ENCODE measurements at regions not wholly inside any gene's neighbourhood (a gene's known extent, or its start where the extent isn't known, plus 50 kb on each side); places are given as distances from the start of the nearest gene placed in this dataset.
"Not testable (repeated sequence)": the region's sequence is repeated elsewhere in the genome, so short reads cannot be mapped to it uniquely, and the experiment has no call there.

GRCh38 chr7:109659261-109659660 lies 1089.6 kb downstream of the DNAJB9 start:
- no peak for DNase-seq

GRCh38 chr7:109660401-109660800 lies 1090.7 kb downstream of the DNAJB9 start:
- DNase-seq, result no peak

DNA sequence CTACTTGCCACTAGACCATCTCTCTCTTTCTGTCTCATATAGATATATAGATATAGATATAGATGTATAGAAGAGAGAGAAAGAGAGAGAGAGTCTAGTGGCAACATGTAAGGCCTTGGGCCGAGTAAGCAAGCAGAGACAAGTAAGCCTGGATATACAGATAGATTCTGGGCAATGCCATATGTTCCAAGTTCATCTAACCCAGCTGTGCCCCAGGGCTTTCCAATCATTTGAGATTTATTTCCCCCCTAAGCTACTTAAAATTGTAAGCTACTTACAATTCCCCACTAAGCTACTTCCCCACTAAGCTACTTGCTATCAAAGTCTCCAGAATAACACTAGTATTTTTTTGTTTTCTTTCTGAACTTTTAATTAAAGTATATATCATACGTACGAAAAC lies 1094.1 kb downstream of the DNAJB9 start:
- no peak for DNase-seq

GRCh38 chr7:109687269-109687668 lies 1117.6 kb downstream of the DNAJB9 start:
- not testable (repeated sequence) for DNase-seq

DNA sequence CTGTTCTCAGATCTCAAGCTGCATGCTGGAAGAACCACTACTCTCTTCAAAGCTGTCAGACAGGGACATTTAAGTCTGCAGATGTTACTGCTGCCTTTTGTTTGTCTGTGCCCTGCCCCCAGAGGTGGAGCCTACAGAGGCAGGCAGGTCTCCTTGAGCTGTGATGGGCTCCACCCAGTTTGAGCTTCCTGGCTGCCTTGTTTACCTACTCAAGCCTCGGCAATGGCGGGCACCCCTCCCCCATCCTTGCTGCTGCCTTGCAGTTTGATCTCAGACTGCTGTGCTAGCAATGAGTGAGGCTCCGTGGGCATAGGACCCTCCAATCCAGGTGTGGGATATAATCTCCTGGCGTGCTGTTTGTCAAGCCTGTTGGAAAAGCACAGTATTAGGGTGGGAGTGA lies 1122.9 kb downstream of the DNAJB9 start:
- DNase-seq, result not testable (repeated sequence)

DNA sequence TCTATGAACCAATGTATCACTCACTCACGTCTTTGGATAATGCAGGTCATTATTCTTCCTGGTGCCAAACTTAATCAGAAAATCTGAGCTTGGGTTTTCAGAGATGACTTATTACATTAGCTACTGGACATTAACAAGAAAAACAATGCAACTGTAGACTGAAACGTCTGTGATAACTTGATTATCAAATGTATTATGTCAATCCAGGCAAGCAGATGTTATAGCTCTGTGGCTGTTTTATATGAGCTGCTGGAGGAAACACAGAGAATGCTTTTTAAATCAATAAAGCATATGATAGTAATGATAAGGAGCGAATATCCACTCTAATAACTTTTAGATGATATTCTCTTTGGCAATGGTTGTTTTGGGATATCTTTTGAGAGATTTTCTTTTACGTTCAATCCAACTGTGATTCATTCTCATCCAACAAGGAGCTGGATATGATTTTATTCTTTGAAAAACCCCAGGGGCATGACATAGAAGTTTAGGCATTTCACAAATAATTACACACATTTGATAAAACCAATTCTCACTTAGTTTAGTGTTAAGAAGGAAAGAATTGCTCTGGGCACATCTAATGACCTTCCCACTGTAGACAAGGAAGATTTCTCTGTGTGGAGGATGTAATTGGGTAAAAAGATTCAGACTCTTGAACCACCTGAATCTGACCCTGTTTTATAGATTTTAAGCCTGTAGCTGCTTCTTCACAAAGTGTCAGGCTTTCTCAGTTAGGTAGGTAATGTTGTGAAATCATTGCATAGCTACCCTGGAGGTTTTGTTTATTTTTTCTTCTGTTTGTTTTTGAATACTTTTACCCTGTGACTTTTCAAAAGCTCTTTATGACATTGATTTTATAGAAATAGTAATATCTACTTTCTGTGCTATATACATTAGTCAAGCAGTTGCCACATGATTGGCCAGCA lies 1124.7 kb downstream of the DNAJB9 start:
- DNase-seq, result no peak

- no peak for DNase-seq
Observed at GRCh38 chr7:109695419-109695818, 1125.7 kb downstream of the DNAJB9 start.

DNA sequence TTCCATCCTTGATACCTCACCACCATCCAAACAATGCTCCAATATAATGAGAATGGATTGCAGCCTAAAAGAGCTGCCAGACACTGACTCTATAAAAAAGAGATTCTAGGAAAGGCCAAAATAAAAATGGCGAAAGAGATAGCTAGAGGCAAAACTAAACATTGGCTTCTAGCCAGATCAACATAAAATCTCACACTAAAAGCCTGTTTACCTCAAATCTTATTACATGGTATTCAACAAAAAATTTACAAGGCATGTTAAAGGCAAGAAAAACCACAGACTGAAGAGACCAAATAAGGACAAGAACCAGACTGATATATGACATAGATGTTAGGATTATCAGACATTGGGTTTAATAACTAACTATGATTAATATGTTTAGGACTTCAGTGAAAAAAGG lies 1127.0 kb downstream of the DNAJB9 start:
- no peak for DNase-seq

GRCh38 chr7:109699661-109700060 lies 1130.0 kb downstream of the DNAJB9 start:
- DNase-seq, result no peak

DNA sequence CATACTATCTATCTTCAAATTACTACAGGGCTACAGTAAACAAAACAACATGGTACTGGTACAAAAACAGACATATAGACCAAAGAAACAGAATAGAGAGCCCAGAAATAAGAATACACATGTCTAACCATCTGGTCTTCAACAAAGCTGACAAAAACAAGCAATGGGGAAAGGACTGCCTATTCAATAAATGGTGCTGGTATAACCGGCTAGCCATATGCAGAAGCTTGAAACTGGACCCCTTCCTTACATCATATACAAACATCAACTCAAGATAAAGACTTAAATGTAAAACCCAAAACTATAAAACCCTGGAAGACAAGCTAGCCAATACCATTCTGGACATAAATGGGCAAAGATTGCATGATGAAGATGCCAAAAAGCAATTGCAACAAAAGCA lies 1143.7 kb downstream of the DNAJB9 start:
- DNase-seq, result no peak

DNA sequence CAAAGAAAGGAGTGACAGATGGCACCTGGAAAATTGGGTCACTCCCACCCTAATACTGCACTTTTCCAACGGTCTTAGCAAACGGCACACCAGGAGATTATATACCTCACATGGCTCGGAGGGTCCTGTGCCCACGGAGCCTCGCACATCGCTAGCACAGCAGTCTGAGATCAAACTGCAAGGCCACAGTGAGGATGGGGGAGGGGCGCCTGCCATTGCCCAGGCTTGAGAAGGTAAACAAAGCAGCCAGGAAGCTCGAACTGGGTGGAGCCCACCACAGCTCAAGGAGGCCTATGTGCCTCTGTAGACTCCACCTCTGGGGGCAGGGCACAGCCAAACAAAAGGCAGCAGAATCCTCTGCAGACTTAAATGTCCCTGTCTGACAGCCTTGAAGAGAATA lies 1149.7 kb downstream of the DNAJB9 start:
- not testable (repeated sequence) for DNase-seq

DNA sequence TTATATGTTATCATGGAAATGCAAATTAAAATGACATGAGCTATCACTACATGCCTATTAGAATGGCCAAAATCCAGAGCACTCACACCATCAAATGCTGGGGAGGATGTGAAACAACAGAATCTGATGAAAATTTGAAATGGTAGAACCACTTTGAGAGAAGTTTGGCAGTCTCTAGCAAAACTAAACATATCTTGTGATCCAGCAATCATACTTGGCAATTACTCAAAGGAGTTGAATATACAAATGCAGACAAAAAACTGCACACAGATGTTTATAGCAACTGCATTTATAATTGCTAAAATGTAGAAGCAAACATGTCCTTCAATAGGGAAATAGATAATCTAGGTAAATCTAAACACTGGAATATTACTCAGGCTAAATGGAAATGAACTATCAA lies 1164.9 kb downstream of the DNAJB9 start:
- no peak for DNase-seq

- no peak for DNase-seq
Observed at GRCh38 chr7:109735881-109736280, 1166.2 kb downstream of the DNAJB9 start.

DNA sequence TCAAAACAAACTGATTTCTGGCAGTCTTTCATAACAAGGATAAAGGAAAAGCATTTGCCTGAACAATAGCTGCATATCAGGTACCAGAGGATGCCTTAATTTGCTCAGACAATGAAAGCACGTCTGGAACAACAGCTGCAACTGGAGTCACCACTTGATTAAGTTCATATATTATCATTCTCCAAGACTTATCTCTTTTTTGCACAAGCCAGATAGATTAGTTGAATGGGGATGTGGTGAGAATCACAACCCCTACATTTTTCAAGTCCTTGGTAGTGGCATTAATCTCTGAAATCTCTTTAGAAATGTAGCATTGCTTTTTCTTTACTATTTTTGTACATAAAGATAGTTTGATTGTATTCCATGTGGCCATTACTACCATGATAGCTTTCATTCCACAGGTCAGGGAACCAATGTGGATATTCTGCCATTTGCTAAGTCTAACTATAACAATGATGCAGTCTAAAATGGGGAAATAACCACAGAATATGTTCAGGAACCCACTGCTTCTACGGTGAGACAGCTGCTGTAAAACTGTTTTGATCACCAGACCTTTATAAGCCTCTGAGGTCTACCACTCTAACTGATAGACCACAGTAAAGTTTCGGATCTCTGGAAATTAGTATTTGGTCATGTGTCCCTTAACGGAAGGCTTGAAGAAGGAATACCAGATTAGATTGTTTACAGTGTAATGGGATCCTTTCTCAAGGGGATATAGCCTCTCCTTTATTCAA lies 1176.2 kb downstream of the DNAJB9 start:
- DNase-seq, result no peak

DNA sequence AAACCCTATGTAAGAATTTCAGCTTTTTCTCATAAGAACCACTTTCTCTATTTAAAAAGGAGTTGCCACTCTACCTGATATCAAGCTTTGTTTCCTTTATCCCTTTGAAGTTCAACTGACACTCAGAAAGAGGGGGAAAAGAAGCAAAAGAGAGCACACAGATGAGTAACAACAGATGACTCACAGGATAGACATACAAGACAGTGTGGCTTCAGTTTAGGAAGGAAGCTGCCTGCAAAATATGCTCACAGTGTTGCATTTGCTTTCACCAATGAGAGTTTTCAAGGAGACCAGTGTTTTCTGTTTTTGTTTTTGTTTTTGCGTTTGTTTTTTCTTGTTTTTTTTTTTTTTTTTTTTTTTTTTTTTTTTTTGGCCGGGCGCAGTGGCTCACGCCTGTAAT lies 1181.6 kb downstream of the DNAJB9 start:
- DNase-seq, result no peak

DNA sequence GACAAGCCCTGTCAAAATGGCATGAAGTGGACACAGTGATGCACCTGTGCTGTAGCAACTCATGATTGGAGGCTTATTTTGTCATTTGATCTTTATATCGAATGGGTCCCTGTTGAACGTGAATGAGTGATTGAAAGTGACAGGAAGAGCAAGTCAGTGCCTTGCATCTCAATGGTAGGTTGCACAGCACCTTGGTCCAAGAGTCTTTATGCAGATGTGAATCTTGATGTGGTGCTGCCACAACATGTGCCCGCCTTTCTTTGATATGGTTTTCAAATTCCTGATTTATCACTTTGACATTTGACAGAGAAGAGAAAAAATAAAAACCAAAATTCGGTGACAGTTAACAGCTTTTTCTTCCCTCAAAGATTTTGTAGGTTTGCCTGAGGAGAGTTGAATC lies 1182.4 kb downstream of the DNAJB9 start:
- no peak for DNase-seq

DNA sequence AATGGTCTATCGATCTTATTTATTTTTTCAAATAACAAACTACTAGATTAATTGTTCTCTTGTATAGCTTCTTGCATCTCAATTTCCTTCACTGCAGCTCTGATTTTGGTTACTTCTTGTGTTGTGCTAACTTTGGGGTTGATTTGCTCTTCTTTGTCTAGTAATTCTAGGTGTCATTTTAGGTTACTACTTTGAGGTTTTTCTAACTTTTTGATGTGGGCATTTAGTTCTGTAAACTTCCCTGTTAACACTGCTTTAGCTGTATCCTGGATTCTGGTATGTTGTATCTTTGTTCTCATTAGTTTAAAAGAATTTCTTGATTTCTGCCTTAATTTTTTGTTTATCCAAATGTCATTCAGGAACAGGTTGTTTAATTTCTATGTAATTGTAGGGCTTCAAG lies 1188.0 kb downstream of the DNAJB9 start:
- DNase-seq, result no peak

GRCh38 chr7:109763611-109764010 lies 1193.9 kb downstream of the DNAJB9 start:
- DNase-seq, result no peak

DNA sequence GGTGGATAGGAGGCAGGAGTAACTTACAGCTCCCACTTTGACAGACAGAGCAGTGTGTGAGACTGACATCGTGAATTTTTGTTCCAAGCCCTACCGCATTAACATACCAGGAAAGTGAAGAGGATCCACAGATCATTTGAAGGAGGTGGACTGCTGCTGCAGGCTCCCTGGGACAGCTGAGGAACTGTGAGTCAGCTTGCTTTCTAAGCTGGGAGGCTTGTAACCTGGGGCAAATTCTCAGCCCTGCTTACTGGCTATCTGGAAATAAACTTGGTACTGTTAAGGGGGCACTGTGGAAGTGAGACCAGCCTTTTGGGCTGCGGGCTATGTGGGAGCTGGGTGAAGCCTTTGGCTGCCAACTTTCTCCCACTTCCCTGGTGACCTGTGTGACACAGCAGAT lies 1202.5 kb downstream of the DNAJB9 start:
- DNase-seq, result no peak

DNA sequence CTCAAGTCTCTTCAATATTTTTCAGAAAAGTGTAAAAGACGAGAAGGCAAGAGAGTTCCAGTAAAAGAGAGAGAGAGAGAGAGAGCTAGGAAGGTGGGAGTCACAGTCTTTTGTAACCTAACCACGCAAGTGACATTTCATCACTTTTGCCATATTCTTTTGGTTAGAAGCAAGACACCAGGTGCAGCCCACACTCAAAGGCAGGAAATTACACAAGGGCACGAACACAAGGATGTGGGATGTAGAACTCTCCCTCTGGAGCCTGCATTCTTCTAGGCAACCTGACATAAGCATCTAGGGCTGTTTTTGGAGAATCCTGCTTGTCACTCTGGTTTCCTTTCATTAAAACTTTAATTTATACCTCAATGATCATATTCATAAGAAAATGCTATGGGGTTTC lies 1213.1 kb downstream of the DNAJB9 start:
- no peak for DNase-seq

- no peak for DNase-seq
Observed at GRCh38 chr7:109806548-109806947, 1236.9 kb downstream of the DNAJB9 start.

DNA sequence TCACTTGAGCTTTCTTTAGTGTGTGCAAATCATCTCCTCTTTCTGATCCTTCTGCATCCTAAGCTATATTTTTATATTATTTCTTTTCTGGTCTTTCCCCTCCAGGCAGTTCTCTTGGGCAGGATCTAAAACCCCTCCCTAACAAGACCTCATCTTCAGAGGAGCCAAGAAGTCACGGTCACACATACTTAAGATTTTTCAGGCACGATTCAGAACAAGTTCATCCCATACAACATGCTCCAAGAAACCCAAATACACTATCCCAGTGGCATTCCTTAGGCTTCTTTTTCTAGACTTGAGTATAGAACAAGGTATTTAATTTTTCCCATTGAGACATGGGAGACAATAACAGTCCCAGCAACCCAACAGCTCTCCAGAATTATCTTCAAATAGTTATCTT lies 1251.5 kb downstream of the DNAJB9 start:
- no peak for DNase-seq

DNA sequence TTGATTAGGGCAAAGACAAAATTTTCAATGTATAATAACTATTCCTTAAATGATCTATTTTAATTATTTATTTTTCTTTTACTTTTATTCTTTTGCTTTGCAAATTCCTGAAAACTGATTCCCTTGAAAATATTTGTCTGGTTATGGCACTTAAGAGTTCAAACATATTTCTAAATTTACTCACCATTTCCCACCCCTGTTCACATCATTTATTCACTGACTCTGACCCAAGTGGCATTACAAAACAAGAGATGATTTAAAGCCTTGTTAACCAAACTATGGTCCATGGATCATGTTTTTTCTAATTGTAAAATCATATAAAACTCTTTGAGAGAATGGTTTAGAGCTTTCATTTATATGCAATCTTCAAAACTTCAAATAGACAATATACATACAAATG lies 1256.1 kb upstream of the LRRN3 start:
- no peak for DNase-seq

GRCh38 chr7:109835577-109835976 lies 1255.3 kb upstream of the LRRN3 start:
- DNase-seq, result no peak

All from CD4-positive, alpha-beta T cell treated with Interleukin-6 for 4 hours (primary cell).